ENCODE measurements at regions not wholly inside any gene's neighbourhood (a gene's known extent, or its start where the extent isn't known, plus 50 kb on each side); places are given as distances from the start of the nearest gene placed in this dataset.

DNA sequence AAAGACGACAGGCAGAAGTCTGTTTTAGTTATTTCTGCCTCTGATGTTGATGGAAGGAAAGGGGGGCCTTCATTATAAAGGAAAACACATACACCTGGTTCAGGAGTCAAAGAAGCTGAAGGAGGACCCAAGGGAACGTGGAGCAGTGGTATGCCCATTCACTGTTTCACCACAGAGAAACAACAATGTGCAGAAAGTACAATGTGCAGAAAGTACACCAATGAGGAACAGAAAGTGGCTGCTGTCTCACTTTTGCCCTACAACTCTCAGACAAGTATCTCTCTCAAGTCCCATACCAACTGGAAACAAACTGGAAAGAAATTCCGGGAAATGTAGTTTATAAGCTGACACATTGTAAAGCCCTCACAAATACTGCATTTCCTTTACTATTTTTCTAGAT, 564.5 kb downstream of the TRAM1L1 start:
- no peak overlapping the region for H3K4me3 ChIP-seq (replicated peaks in 1 of 3)

DNA sequence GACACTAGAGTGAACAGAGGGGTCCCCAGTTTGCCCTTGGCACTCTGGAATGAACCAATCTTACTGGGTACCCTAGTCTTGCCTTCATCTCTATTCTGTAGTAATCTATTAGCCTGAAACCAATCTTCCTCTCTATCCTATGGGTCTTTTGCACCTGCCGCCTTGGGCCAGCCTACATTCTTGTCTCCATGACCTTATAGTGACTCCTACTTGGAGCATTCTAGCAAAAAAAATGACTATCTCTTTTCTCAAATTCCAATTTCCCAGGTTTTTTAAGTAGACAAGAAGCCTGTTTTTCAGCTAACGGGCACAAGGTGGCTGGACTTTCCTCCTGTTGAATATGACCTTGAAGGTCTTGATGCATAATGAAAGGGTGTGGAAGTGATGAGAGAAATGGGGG, 568.7 kb downstream of the TRAM1L1 start:
- H3K4me3 ChIP-seq (replicated peaks in 1 of 3): no peak overlapping the region
- H3K27ac ChIP-seq: no peak overlapping the region
- no peak for DNase-seq
- intact Hi-C loops (cut with DNase I): no loop called here
- H3K4me1 ChIP-seq: no peaks in the 10 kb centered on the region
- no peak for TF ChIP-seq POLR2A (IDR thresholded peaks at IDR 0.05)
- TF ChIP-seq, protein P1, sequence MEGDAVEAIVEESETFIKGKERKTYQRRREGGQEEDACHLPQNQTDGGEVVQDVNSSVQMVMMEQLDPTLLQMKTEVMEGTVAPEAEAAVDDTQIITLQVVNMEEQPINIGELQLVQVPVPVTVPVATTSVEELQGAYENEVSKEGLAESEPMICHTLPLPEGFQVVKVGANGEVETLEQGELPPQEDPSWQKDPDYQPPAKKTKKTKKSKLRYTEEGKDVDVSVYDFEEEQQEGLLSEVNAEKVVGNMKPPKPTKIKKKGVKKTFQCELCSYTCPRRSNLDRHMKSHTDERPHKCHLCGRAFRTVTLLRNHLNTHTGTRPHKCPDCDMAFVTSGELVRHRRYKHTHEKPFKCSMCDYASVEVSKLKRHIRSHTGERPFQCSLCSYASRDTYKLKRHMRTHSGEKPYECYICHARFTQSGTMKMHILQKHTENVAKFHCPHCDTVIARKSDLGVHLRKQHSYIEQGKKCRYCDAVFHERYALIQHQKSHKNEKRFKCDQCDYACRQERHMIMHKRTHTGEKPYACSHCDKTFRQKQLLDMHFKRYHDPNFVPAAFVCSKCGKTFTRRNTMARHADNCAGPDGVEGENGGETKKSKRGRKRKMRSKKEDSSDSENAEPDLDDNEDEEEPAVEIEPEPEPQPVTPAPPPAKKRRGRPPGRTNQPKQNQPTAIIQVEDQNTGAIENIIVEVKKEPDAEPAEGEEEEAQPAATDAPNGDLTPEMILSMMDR (IDR thresholded peaks at IDR 0.05): no peak
- H3K9me3 ChIP-seq: no peaks in the 10 kb centered on the region
- H3K27me3 ChIP-seq: no peaks in the 10 kb centered on the region
- 84 to 87% methylated on average over 2 of the region's 2 CpGs for WGBS, 2 donors
- no peaks in the 10 kb centered on the region for H3K36me3 ChIP-seq

More for the DNA sequence above, 564.5 kb downstream of the TRAM1L1 start:
- H3K36me3 ChIP-seq: no peaks in the 10 kb centered on the region
- WGBS, 2 donors: 76 to 79% methylated on average over 3 of the region's 3 CpGs
- no peak overlapping the region for H3K27ac ChIP-seq
- H3K4me1 ChIP-seq: no peaks in the 10 kb centered on the region
- no peaks in the 10 kb centered on the region for H3K27me3 ChIP-seq
- DNase-seq: no peak
- intact Hi-C loops (cut with DNase I): no loop called here
- TF ChIP-seq POLR2A (IDR thresholded peaks at IDR 0.05): no peak
- TF ChIP-seq, protein P1 (IDR thresholded peaks at IDR 0.05): no peak
- H3K9me3 ChIP-seq: no peaks in the 10 kb centered on the region

DNA sequence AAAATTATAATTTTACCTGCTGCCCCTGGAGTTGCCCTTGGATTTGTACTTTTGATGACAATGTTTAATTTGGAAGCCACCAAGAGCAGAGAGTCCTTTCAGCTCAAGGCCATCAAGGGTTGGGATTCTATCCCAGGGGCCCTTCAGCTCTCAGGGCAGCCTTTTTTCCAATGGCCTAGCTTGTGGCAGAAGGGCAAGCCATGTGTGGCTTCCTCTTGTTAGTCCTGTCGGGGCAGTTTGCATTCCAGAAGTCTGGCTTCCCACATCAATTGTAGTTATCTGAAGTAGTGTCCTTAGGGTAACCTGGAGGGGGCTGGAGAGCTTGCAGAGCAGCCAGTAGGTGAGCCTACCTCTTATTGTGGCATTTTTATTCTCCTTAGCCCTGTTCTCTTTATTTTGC, 569.4 kb downstream of the TRAM1L1 start:
- H3K9me3 ChIP-seq: no peaks in the 10 kb centered on the region
- no peaks in the 10 kb centered on the region for H3K27me3 ChIP-seq
- WGBS, 2 donors: 0% methylated on average over 1 of the region's 1 CpG
- no peak for DNase-seq
- TF ChIP-seq, protein P1 (IDR thresholded peaks at IDR 0.05): no peak
- TF ChIP-seq POLR2A (IDR thresholded peaks at IDR 0.05): no peak
- no peak overlapping the region for H3K4me3 ChIP-seq (replicated peaks in 1 of 3)
- intact Hi-C loops (cut with DNase I): no loop called here
- H3K36me3 ChIP-seq: no peaks in the 10 kb centered on the region
- no peaks in the 10 kb centered on the region for H3K4me1 ChIP-seq
- H3K27ac ChIP-seq: no peak overlapping the region

DNA sequence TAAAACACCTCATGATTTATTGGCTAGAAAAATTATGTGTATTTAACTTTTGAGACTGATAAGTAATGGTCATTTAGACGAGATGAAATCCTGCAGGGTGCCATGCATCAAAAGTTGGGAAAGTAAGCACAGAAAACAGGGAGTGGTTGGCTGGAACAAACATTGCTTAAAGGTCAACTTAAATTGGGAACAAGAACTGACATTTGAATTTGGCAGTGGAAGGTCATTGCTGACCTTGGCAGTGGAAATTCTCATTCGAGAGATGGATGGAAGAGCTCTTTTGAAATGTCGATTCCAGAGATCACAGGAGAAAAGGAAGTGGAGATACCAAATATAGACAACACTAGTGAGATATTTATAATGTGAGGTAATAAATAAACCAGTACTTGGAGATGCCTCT, 572.8 kb downstream of the TRAM1L1 start:
- no peak for DNase-seq
- Histone ChIP-seq H3K4me3 (replicated peaks in 1 of 3) (no peak overlapping the region), H3K9me3 (no peaks in the 10 kb centered on the region), H3K27me3 (no peaks in the 10 kb centered on the region), H3K27ac (no peak overlapping the region), H3K4me1 (no peaks in the 10 kb centered on the region), H3K36me3 (no peaks in the 10 kb centered on the region)
- TF ChIP-seq, protein P1 (IDR thresholded peaks at IDR 0.05): no peak
- no peak for TF ChIP-seq POLR2A (IDR thresholded peaks at IDR 0.05)
- 63 to 74% methylated on average over 3 of the region's 3 CpGs for WGBS, 2 donors
- intact Hi-C loops (cut with DNase I): no loop called here

DNA sequence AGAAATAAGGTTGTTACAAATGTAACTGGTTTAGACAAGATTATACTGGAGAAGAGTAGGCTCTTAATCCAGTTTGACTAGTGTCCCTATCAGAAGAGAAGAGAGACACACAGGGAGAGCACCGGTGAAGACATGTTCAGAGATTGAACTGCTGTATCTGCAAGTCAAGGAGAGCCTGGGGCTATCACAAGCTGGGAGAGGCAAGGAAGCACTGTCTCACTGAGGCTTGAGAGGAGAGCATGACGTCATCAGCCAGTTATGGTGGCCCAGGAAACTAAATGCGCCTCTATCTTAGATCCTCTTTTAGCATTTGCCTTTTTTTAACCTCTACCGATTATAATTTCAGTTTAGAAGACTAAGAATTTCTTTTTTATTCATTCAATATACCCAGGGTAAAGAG, 583.4 kb downstream of the TRAM1L1 start:
- Histone ChIP-seq H3K4me3 (replicated peaks in 1 of 3) (no peak overlapping the region), H3K36me3 (no peaks in the 10 kb centered on the region), H3K4me1 (no peaks in the 10 kb centered on the region), H3K9me3 (no peaks in the 10 kb centered on the region), H3K27ac (no peak overlapping the region), H3K27me3 (no peaks in the 10 kb centered on the region)
- intact Hi-C loops (cut with DNase I): no loop called here
- TF ChIP-seq, protein P1 (IDR thresholded peaks at IDR 0.05): no peak
- TF ChIP-seq POLR2A (IDR thresholded peaks at IDR 0.05): no peak
- WGBS, 2 donors: 84 to 87% methylated on average over 4 of the region's 4 CpGs
- no peak for DNase-seq
